GM12878 (cell line): ENCODE measurements at regions not wholly inside any gene's neighbourhood (a gene's known extent, or its start where the extent isn't known, plus 50 kb on each side); places are given as distances from the start of the nearest gene placed in this dataset.

Experiments
- ATF3 ChIP-seq: IDR thresholded peaks from 2 replicates; pipeline ENCODE4 v1.6.1; 2011; ENCODE audit warnings: low read depth, mild to moderate bottlenecking, low read length, moderate library complexity, borderline replicate concordance; ENCODE audit errors: extremely low read depth
- CEBPB ChIP-seq, 2 experiments: fragments of 150-350 bp in 1 of 2; IDR thresholded peaks; 2 replicates each; pipeline ENCODE4 v1.6.1; 2012 to 2014; ENCODE audit warnings: low read depth in 2 of 2, low read length in 2 of 2, borderline replicate concordance in 1 of 2, inconsistent platforms in 1 of 2
- CTCF ChIP-seq, 3 experiments: IDR thresholded peaks in 2 of 3; conservative IDR thresholded peaks in 1 of 3; 2 replicates each; pipeline ENCODE4 v1.5.1; 2011; ENCODE audit warnings: low read depth in 3 of 3, low read length in 3 of 3, mild to moderate bottlenecking in 3 of 3, control low read depth in 2 of 3, moderate library complexity in 2 of 3, inconsistent platforms in 1 of 3, mixed read lengths in 1 of 3; ENCODE audit not compliant: control insufficient read depth in 2 of 3, insufficient read depth in 1 of 3; ENCODE audit errors: extremely low read depth in 1 of 3
- EZH2 ChIP-seq: IDR thresholded peaks from 2 replicates; pipeline ENCODE4 v1.6.1; 2012; ENCODE audit warnings: low read depth, mild to moderate bottlenecking, control low read depth, inconsistent platforms, low read length, borderline replicate concordance; ENCODE audit not compliant: control insufficient read depth
- RAD21 ChIP-seq: IDR thresholded peaks from 2 replicates; pipeline ENCODE4 v1.6.1; 2011; ENCODE audit warnings: mild to moderate bottlenecking, low read depth, low read length, moderate library complexity; ENCODE audit not compliant: insufficient read depth
- RFX5 ChIP-seq: IDR thresholded peaks from 2 replicates; pipeline ENCODE4 v1.6.1; 2011; ENCODE audit warnings: low read depth, low read length, improper control_type of control experiment
- SIN3A ChIP-seq: IDR thresholded peaks from 2 replicates; pipeline ENCODE4 v1.6.1; 2012; ENCODE audit warnings: low read depth, low read length, improper control_type of control experiment

GRCh38 chr6:6851949-6852261 lies 255.9 kb upstream of the RREB1 start:
- TF ChIP-seq RFX5 = no peak
- no peak for TF ChIP-seq ATF3
- no peak for TF ChIP-seq CEBPB (IDR thresholded peaks at IDR 0.05; ENCODE audit: borderline replicate concordance in 1 of 2, low read depth in 2 of 2, low read length in 2 of 2)
- TF ChIP-seq EZH2 = no peak
- no peak for TF ChIP-seq CTCF (IDR thresholded peaks at IDR 0.05 in 2 of 3, conservative IDR thresholded peaks at IDR 0.05 in 1 of 3; ENCODE audit: control insufficient read depth in 2 of 3, extremely low read depth in 1 of 3, insufficient read depth in 1 of 3, low read depth in 3 of 3, low read length in 3 of 3)
- TF ChIP-seq SIN3A = no peak
- no peak for TF ChIP-seq RAD21
